H1 (cell line): ENCODE measurements at regions not wholly inside any gene's neighbourhood (a gene's known extent, or its start where the extent isn't known, plus 50 kb on each side); places are given as distances from the start of the nearest gene placed in this dataset.

Experiments
- CBX8 ChIP-seq: fragments of 300-800, 300-1000 bp; sonication (generic); IDR thresholded peaks from 2 replicates; pipeline ENCODE4 v1.7.1; 2016; ENCODE audit warnings: low read depth, low read length, borderline replicate concordance
- POLR2A ChIP-seq, 2 experiments: IDR thresholded peaks; 1 replicate in 1 of 2; 2 replicates in 1 of 2; pipeline ENCODE4 v1.6.1; 2011; ENCODE audit warnings: low read depth in 2 of 2, low read length in 2 of 2, mild to moderate bottlenecking in 2 of 2; ENCODE audit errors: control extremely low read depth in 1 of 2
- POLR2AphosphoS5 ChIP-seq: IDR thresholded peaks from 2 replicates; pipeline ENCODE4 v1.6.1; 2011; ENCODE audit warnings: low read depth, low read length
- SP2 ChIP-seq: IDR thresholded peaks from 2 replicates; pipeline ENCODE4 v1.6.1; 2012; ENCODE audit warnings: mild to moderate bottlenecking, low read length, inconsistent platforms
- SP4 ChIP-seq: IDR thresholded peaks from 2 replicates; pipeline ENCODE4 v1.6.1; 2012; ENCODE audit warnings: low read length, inconsistent platforms
- YY1 ChIP-seq: IDR thresholded peaks from 2 replicates; pipeline ENCODE4 v1.6.1; 2011; ENCODE audit warnings: low read depth, mild to moderate bottlenecking, low read length
- TF ChIP-seq, protein P1 (sequence below): IDR thresholded peaks from 2 replicates; pipeline ENCODE4 v1.6.1; 2012; ENCODE audit warnings: inconsistent platforms

DNA sequence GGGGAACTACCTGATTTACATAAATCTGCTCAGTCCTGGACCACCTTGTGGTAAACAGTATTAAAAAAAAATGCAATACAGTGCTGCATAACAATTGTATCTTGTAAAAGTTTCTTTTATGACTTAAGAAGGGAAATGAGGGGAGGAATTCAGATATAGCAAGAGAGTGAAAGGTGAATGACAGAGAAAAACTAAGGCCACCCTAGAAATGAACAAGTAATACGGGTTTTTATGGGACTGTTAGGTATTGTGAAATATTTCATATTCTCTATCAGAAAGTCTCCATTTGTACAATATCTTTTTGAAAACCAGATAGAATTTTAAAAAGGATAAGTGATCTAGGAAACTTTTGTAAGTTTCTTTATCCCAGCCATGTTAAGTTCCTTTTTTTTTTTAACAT lies 69.7 kb upstream of the NOCT start (continued):
- no peak for TF ChIP-seq YY1
- TF ChIP-seq, protein P1, sequence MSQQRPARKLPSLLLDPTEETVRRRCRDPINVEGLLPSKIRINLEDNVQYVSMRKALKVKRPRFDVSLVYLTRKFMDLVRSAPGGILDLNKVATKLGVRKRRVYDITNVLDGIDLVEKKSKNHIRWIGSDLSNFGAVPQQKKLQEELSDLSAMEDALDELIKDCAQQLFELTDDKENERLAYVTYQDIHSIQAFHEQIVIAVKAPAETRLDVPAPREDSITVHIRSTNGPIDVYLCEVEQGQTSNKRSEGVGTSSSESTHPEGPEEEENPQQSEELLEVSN, result no peak
- no peak for TF ChIP-seq CBX8
- no peak for TF ChIP-seq POLR2AphosphoS5
- no peak for TF ChIP-seq POLR2A (IDR thresholded peaks at IDR 0.05; ENCODE audit: control extremely low read depth in 1 of 2, low read depth in 2 of 2, low read length in 2 of 2)
- TF ChIP-seq SP4, result no peak
- no peak for TF ChIP-seq SP2
